NCI-H526 (cell line): ENCODE measurements at regions not wholly inside any gene's neighbourhood (a gene's known extent, or its start where the extent isn't known, plus 50 kb on each side); places are given as distances from the start of the nearest gene placed in this dataset.
"Not testable (repeated sequence)": the region's sequence is repeated elsewhere in the genome, so short reads cannot be mapped to it uniquely, and the experiment has no call there.

Experiments used
- DNase-seq, 2 experiments: peaks; one replicate each; lab custom pipeline; 2025; lab: John Stamatoyannopoulos, UW

GRCh38 chr14:89531661-89532335 is 114.8 kb upstream of the FOXN3 start:
- no peak for DNase-seq

GRCh38 chr14:89524990-89525667 is 108.1 kb upstream of the FOXN3 start:
- no peak for DNase-seq

GRCh38 chr14:89524412-89524811 is 107.4 kb upstream of the FOXN3 start:
- no peak for DNase-seq

GRCh38 chr14:89521988-89522387 is 105.0 kb upstream of the FOXN3 start:
- DNase-seq = no peak

- DNase-seq = no peak
These were observed 102.0 kb upstream of the FOXN3 start for GRCh38 chr14:89519040-89519439.

- no peak for DNase-seq
These were observed 99.1 kb upstream of the FOXN3 start for GRCh38 chr14:89516173-89516572.

- DNase-seq = no peak
These were observed 97.6 kb upstream of the FOXN3 start for GRCh38 chr14:89514601-89515000.

GRCh38 chr14:89509891-89510290 is 92.9 kb upstream of the FOXN3 start:
- DNase-seq = no peak

- no peak for DNase-seq
These were observed 91.8 kb upstream of the FOXN3 start for GRCh38 chr14:89508863-89509262.

GRCh38 chr14:89507926-89508460 is 91.0 kb upstream of the FOXN3 start:
- no peak for DNase-seq

- no peak for DNase-seq
These were observed 90.5 kb upstream of the FOXN3 start for GRCh38 chr14:89507521-89507920.

GRCh38 chr14:89506891-89507452 is 89.9 kb upstream of the FOXN3 start:
- not testable (repeated sequence) for DNase-seq

GRCh38 chr14:89504602-89505313 is 87.7 kb upstream of the FOXN3 start:
- DNase-seq = no peak

- DNase-seq = no peak
These were observed 87.1 kb upstream of the FOXN3 start for GRCh38 chr14:89504091-89504490.

- DNase-seq = peak; percentile 60 to 67
These were observed 86.5 kb upstream of the FOXN3 start for GRCh38 chr14:89503431-89503996.

GRCh38 chr14:89502966-89503365 is 85.9 kb upstream of the FOXN3 start:
- peak in 1 of 2 experiments; percentile 35 for DNase-seq

- DNase-seq = no peak
These were observed 84.3 kb upstream of the FOXN3 start for GRCh38 chr14:89501381-89501780.

- no peak for DNase-seq
These were observed 83.3 kb upstream of the FOXN3 start for GRCh38 chr14:89500303-89500702.

- no peak for DNase-seq
These were observed 81.8 kb upstream of the FOXN3 start for GRCh38 chr14:89498878-89499277.

GRCh38 chr14:89495718-89496117 is 78.7 kb upstream of the FOXN3 start:
- no peak for DNase-seq

- DNase-seq = peak in 1 of 2 experiments; percentile 25
These were observed 77.0 kb upstream of the FOXN3 start for GRCh38 chr14:89493877-89494634.
